Fibroblast of lung (primary cell): ENCODE measurements at regions not wholly inside any gene's neighbourhood (a gene's known extent, or its start where the extent isn't known, plus 50 kb on each side); places are given as distances from the start of the nearest gene placed in this dataset.

Experiments used
- DNase-seq, 2 donors: peaks; one replicate each; pipeline versions ENCODE4 v3.0.0 to v3.0.0-alpha.2; 2010; ENCODE audit warnings: low read depth in 2 of 2
- H2AFZ ChIP-seq: 2 replicates; pipeline ENCODE4 v1.5.1; 2012; ENCODE audit warnings: low read length, control low read depth, inconsistent platforms
- H3K27ac ChIP-seq: 2 replicates; pipeline ENCODE4 v1.5.1; 2011; ENCODE audit warnings: low read length, control low read depth; ENCODE audit not compliant: insufficient read depth
- H3K27me3 ChIP-seq: 2 replicates; pipeline ENCODE4 v1.5.1; 2011; ENCODE audit warnings: mild to moderate bottlenecking, low read length; ENCODE audit not compliant: control insufficient read depth, insufficient read depth
- H3K36me3 ChIP-seq: 2 replicates; pipeline ENCODE4 v1.5.1; 2011; ENCODE audit warnings: low read length; ENCODE audit not compliant: control insufficient read depth, insufficient read depth
- H3K4me1 ChIP-seq: 2 replicates; pipeline ENCODE4 v1.5.1; 2011; ENCODE audit warnings: low read length; ENCODE audit not compliant: control insufficient read depth, insufficient read depth; ENCODE audit errors: extremely low read depth
- H3K4me2 ChIP-seq: 2 replicates; pipeline ENCODE4 v1.5.1; 2011; ENCODE audit warnings: low read length, control low read depth; ENCODE audit not compliant: insufficient read depth; ENCODE audit errors: extremely low read depth
- H3K4me3 ChIP-seq, 4 experiments: fragments of 200-600 bp in 1 of 4; sonication (generic) in 1 of 4; replicated peaks in 1 of 4; 2 replicates each; pipeline ENCODE4 v1.5.1; 2011 to 2016; ENCODE audit warnings: low read length in 4 of 4, low read depth in 3 of 4, mild to moderate bottlenecking in 3 of 4, control low read depth in 2 of 4, inconsistent platforms in 1 of 4, mixed read lengths in 1 of 4; ENCODE audit not compliant: insufficient read depth in 1 of 4; ENCODE audit errors: control extremely low read depth in 1 of 4
- H3K79me2 ChIP-seq: 2 replicates; pipeline ENCODE4 v1.5.1; 2012; ENCODE audit warnings: mild to moderate bottlenecking, low read length, inconsistent platforms; ENCODE audit not compliant: control insufficient read depth, insufficient read depth
- H3K9ac ChIP-seq: 2 replicates; pipeline ENCODE4 v1.5.1; 2011; ENCODE audit warnings: mild to moderate bottlenecking, low read length, control low read depth; ENCODE audit not compliant: insufficient read depth
- H3K9me3 ChIP-seq: 2 replicates; pipeline ENCODE4 v1.5.1; 2012; ENCODE audit warnings: low read depth, low read length; ENCODE audit not compliant: control insufficient read depth, insufficient read depth
- H4K20me1 ChIP-seq: 2 replicates; pipeline ENCODE4 v1.5.1; 2011; ENCODE audit warnings: low read length; ENCODE audit not compliant: control insufficient read depth, insufficient read depth; ENCODE audit errors: extremely low read depth
- EZH2 ChIP-seq: IDR thresholded peaks from 2 replicates; pipeline ENCODE4 v1.5.1; 2012; ENCODE audit warnings: low read length, control low read depth, mild to moderate bottlenecking; ENCODE audit errors: missing control alignments
- TF ChIP-seq, protein P1 (sequence below), 2 donors: IDR thresholded peaks in 1 of 2; conservative IDR thresholded peaks in 1 of 2; 1 replicate in 1 of 2; 2 replicates in 1 of 2; pipeline ENCODE4 v1.5.1; 2011 to 2012; ENCODE audit warnings: low read length in 2 of 2, control low read depth in 1 of 2, inconsistent platforms in 1 of 2, low read depth in 1 of 2, mild to moderate bottlenecking in 1 of 2

DNA sequence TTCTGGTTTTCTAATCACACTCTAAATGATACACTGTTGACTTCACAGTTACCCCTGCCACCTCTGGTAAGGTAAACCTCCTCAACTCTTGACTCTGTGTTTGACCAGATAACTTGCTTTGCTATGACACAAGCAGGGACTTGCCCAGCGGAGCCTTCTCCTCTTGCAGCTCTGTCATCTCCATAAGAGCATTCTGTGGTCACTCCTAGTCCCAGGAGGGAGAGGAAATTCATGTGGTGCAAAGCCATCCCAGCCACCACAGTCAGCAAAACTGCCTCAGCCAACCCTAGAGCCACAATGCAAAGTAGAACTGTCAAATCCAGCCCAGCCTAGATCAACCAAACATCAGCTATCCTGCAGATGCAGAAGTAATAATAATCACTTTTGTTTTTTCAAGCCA is 144.7 kb upstream of the GADL1 start:
- peaks cover 6% of the 10 kb centered on the region for H3K4me1 ChIP-seq
- H3K36me3 ChIP-seq = no peaks in the 10 kb centered on the region
- peak in 1 of 2 donors; percentile 19 for DNase-seq

DNA sequence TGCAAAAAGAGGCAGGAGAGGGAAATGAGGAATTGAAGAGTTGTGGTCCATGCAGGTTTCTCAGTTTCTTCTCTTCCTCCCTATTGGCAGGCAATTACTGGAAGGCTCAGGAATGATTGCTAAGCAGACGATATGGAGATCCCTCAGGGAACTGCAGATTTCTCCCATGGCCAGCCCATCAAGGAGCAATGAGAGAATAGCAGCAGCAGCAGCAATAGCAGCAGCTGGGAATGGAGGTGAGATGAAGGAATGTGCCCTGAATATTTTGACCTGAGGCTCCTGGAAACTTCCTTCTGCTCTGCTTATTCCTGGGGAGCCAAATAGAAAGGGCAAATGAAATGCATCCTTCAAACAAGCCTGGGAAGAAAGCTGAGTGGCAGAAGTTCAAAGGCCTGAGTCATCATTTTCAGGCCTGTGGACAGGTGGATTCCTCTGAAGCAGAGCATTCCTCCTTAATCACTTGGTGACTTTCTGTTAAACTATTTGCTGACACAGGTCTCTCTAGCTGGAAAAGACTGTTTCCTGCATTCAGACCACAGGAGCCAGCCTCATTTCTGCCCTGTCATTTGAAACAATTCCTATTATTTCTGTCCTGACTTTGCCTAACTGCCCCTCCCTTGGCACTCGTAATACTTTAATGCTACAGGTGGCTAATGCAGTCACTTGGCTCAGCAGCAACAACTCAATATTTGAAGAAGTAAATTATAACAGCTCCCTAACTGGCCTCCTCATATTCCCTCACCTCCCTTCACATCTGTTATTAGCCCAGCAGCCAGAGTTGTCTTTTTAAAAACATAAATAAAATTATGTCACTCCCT is 146.9 kb upstream of the GADL1 start:
- Histone ChIP-seq H3K79me2 (no peaks in the 10 kb centered on the region), H3K36me3 (no peaks in the 10 kb centered on the region), H3K9ac (no peak overlapping the region), H2AFZ (no peak overlapping the region), H3K27me3 (no peaks in the 10 kb centered on the region), H3K4me3 (no peak overlapping the region), H3K9me3 (no peaks in the 10 kb centered on the region), H4K20me1 (no peaks in the 10 kb centered on the region), H3K27ac (no peak overlapping the region), H3K4me2 (no peak overlapping the region), H3K4me1 (peaks cover 6% of the 10 kb centered on the region)
- DNase-seq = peak; percentile 49 to 97
- no peak for TF ChIP-seq EZH2

More for the DNA sequence above, 144.7 kb upstream of the GADL1 start:
- no peak for TF ChIP-seq EZH2
- TF ChIP-seq, protein P1, sequence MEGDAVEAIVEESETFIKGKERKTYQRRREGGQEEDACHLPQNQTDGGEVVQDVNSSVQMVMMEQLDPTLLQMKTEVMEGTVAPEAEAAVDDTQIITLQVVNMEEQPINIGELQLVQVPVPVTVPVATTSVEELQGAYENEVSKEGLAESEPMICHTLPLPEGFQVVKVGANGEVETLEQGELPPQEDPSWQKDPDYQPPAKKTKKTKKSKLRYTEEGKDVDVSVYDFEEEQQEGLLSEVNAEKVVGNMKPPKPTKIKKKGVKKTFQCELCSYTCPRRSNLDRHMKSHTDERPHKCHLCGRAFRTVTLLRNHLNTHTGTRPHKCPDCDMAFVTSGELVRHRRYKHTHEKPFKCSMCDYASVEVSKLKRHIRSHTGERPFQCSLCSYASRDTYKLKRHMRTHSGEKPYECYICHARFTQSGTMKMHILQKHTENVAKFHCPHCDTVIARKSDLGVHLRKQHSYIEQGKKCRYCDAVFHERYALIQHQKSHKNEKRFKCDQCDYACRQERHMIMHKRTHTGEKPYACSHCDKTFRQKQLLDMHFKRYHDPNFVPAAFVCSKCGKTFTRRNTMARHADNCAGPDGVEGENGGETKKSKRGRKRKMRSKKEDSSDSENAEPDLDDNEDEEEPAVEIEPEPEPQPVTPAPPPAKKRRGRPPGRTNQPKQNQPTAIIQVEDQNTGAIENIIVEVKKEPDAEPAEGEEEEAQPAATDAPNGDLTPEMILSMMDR (conservative IDR thresholded peaks at IDR 0.05 in 1 of 2, IDR thresholded peaks at IDR 0.05 in 1 of 2; ENCODE audit: low read depth in 1 of 2, low read length in 2 of 2) = no peak
- Histone ChIP-seq H2AFZ (no peak overlapping the region), H3K9me3 (no peaks in the 10 kb centered on the region), H3K4me2 (no peak overlapping the region), H3K79me2 (no peaks in the 10 kb centered on the region), H3K9ac (no peak overlapping the region), H3K27ac (no peak overlapping the region), H4K20me1 (no peaks in the 10 kb centered on the region), H3K27me3 (no peaks in the 10 kb centered on the region), H3K4me3 (no peak overlapping the region)

DNA sequence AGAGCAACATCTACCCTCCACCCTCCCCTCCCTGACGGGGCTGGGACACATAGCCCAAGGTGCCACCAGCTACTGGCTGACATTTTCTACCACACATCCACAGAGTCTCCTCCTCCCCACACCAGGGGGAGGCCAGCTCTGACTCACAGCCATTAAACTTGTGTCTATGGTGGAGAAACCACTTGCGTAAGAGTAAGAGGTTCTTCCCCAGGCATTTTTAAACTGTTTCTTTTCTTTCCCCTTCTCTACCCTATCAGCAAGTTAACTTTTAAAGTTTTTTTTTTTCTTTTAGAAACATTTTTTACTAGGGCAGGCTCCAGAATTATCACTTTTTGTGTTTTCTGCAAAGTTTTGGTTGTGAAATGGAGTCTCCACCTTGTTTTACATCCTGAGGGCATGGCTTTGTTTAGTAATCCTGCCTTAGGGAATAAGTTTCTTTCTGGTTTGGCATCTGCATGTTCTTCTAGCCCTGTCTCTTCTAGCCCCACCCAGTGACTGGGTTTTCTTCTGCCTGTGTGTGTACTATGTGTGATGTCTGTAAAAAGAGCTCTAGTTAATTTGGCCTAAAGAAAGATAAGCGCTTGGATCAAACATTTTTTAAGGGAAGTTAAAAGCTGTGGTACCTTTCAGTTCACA is 148.8 kb upstream of the GADL1 start:
- no peaks in the 10 kb centered on the region for H4K20me1 ChIP-seq
- TF ChIP-seq, protein P1 (conservative IDR thresholded peaks at IDR 0.05 in 1 of 2, IDR thresholded peaks at IDR 0.05 in 1 of 2; ENCODE audit: low read depth in 1 of 2, low read length in 2 of 2) = no peak
- TF ChIP-seq EZH2 = no peak
- H3K79me2 ChIP-seq = no peaks in the 10 kb centered on the region
- H3K4me2 ChIP-seq = no peak overlapping the region
- H3K27me3 ChIP-seq = no peaks in the 10 kb centered on the region
- DNase-seq = peak in 1 of 2 donors; percentile 40
- no peaks in the 10 kb centered on the region for H3K9me3 ChIP-seq
- H2AFZ ChIP-seq = no peak overlapping the region
- H3K4me1 ChIP-seq = peaks cover 6% of the 10 kb centered on the region
- H3K9ac ChIP-seq = no peak overlapping the region
- H3K36me3 ChIP-seq = no peaks in the 10 kb centered on the region
- H3K4me3 ChIP-seq = no peak overlapping the region
- H3K27ac ChIP-seq = no peak overlapping the region
